ENCODE measurements at regions not wholly inside any gene's neighbourhood (a gene's known extent, or its start where the extent isn't known, plus 50 kb on each side); places are given as distances from the start of the nearest gene placed in this dataset. TPM values are rescaled to one million over a fixed set of nuclear protein-coding genes. Genes with fewer than 3 reads are reported as not detected.

Small RNA genes in the stretch of these regions (small RNA-seq; reads per million reads assigned to genes)
- not detected for gene AL133399.1 (ENCODE audit: low read depth)
